ENCODE measurements at regions not wholly inside any gene's neighbourhood (a gene's known extent, or its start where the extent isn't known, plus 50 kb on each side); places are given as distances from the start of the nearest gene placed in this dataset.

- H3K4me1 ChIP-seq = no peaks in the 10 kb centered on the region
- TF ChIP-seq CTCF (IDR thresholded peaks at IDR 0.05) (no peak), POLR2A (IDR thresholded peaks at IDR 0.05) (no peak)
- no peaks in the 10 kb centered on the region for H3K27me3 ChIP-seq
- no peak for DNase-seq
- H3K4me3 ChIP-seq = no peak overlapping the region
- H3K36me3 ChIP-seq = no peaks in the 10 kb centered on the region
- no peaks in the 10 kb centered on the region for H3K9me3 ChIP-seq
- no peak overlapping the region for H3K27ac ChIP-seq
These were observed 189.1 kb upstream of the SALL3 start for GRCh38 chr18:78790511-78790910.

GRCh38 chr18:78790960-78791359, 188.7 kb upstream of the SALL3 start:
- DNase-seq = no peak
- Histone ChIP-seq H3K4me3 (no peak overlapping the region), H3K9me3 (no peaks in the 10 kb centered on the region)

GRCh38 chr18:78792094-78792493, 187.5 kb upstream of the SALL3 start:
- no peak for TF ChIP-seq CTCF (IDR thresholded peaks at IDR 0.05)
- no peaks in the 10 kb centered on the region for H3K9me3 ChIP-seq
- H3K4me1 ChIP-seq = no peaks in the 10 kb centered on the region
- no peak overlapping the region for H3K4me3 ChIP-seq
- DNase-seq = no peak
- no peak overlapping the region for H3K27ac ChIP-seq
- no peaks in the 10 kb centered on the region for H3K27me3 ChIP-seq
- H3K36me3 ChIP-seq = no peaks in the 10 kb centered on the region

More at GRCh38 chr18:78790960-78791359, 188.7 kb upstream of the SALL3 start:
- no peaks in the 10 kb centered on the region for H3K27me3 ChIP-seq
- no peak overlapping the region for H3K27ac ChIP-seq
- H3K4me1 ChIP-seq = no peaks in the 10 kb centered on the region
- no peaks in the 10 kb centered on the region for H3K36me3 ChIP-seq
- TF ChIP-seq CTCF (IDR thresholded peaks at IDR 0.05) (no peak), POLR2A (IDR thresholded peaks at IDR 0.05) (no peak)

GRCh38 chr18:78792736-78793135, 186.9 kb upstream of the SALL3 start:
- H3K27me3 ChIP-seq = no peaks in the 10 kb centered on the region
- no peak overlapping the region for H3K27ac ChIP-seq
- no peaks in the 10 kb centered on the region for H3K4me1 ChIP-seq
- no peak for DNase-seq
- TF ChIP-seq POLR2A (IDR thresholded peaks at IDR 0.05) = no peak
- no peak for TF ChIP-seq CTCF (IDR thresholded peaks at IDR 0.05)
- H3K36me3 ChIP-seq = no peaks in the 10 kb centered on the region
- no peak overlapping the region for H3K4me3 ChIP-seq
- H3K9me3 ChIP-seq = no peaks in the 10 kb centered on the region

GRCh38 chr18:78793313-78794070, 186.1 kb upstream of the SALL3 start:
- Histone ChIP-seq H3K4me1 (no peaks in the 10 kb centered on the region), H3K36me3 (no peaks in the 10 kb centered on the region), H3K27ac (no peak overlapping the region), H3K9me3 (no peaks in the 10 kb centered on the region), H3K27me3 (no peaks in the 10 kb centered on the region), H3K4me3 (no peak overlapping the region)
- no peak for TF ChIP-seq CTCF (IDR thresholded peaks at IDR 0.05)
- TF ChIP-seq POLR2A (IDR thresholded peaks at IDR 0.05) = no peak
- no peak for DNase-seq

GRCh38 chr18:78794071-78794430, 185.6 kb upstream of the SALL3 start:
- TF ChIP-seq CTCF (IDR thresholded peaks at IDR 0.05) = no peak
- no peak for TF ChIP-seq POLR2A (IDR thresholded peaks at IDR 0.05)
- Histone ChIP-seq H3K4me1 (no peaks in the 10 kb centered on the region), H3K9me3 (no peaks in the 10 kb centered on the region), H3K4me3 (no peak overlapping the region), H3K27ac (no peak overlapping the region), H3K36me3 (no peaks in the 10 kb centered on the region), H3K27me3 (no peaks in the 10 kb centered on the region)
- no peak for DNase-seq
